ENCODE measurements at regions not wholly inside any gene's neighbourhood (a gene's known extent, or its start where the extent isn't known, plus 50 kb on each side); places are given as distances from the start of the nearest gene placed in this dataset.

- no peak for DNase-seq
Observed at GRCh38 chrX:131910586-131910985, 112.5 kb upstream of the STK26 start.

GRCh38 chrX:131915488-131915887 is 107.6 kb upstream of the STK26 start:
- no peak for DNase-seq

GRCh38 chrX:131917588-131917987 is 105.5 kb upstream of the STK26 start:
- no peak for DNase-seq

- no peak for DNase-seq
Observed at GRCh38 chrX:131918839-131919238, 104.3 kb upstream of the STK26 start.

- DNase-seq: no peak
Observed at GRCh38 chrX:131923614-131924250, 99.4 kb upstream of the STK26 start.

- no peak for DNase-seq
Observed at GRCh38 chrX:131938749-131939148, 84.4 kb upstream of the STK26 start.

GRCh38 chrX:131942034-131942433 is 81.1 kb upstream of the STK26 start:
- no peak for DNase-seq

GRCh38 chrX:131944936-131945902 is 77.9 kb upstream of the STK26 start:
- no peak for DNase-seq

GRCh38 chrX:131951166-131951565 is 71.9 kb upstream of the STK26 start:
- DNase-seq: no peak

- no peak for DNase-seq
Observed at GRCh38 chrX:131955099-131955777, 67.9 kb upstream of the STK26 start.

- no peak for DNase-seq
Observed at GRCh38 chrX:131958724-131959123, 64.4 kb upstream of the STK26 start.

- no peak for DNase-seq
Observed at GRCh38 chrX:131970347-131970746, 52.8 kb upstream of the STK26 start.

All from NCI-H1417 treated with DMSO at 0.1 percent for 48 hours (cell line).